ENCODE measurements at regions not wholly inside any gene's neighbourhood (a gene's known extent, or its start where the extent isn't known, plus 50 kb on each side); places are given as distances from the start of the nearest gene placed in this dataset.

GRCh38 chr5:133817456-133817855, 151.0 kb downstream of the C5orf15 start:
- intact Hi-C loops (cut with DNase I), result no loop called here
- ATAC-seq (no peak), DNase-seq (no peak)
- peaks cover 12% of the 10 kb centered on the region for H3K27me3 ChIP-seq
- no peaks in the 10 kb centered on the region for H3K9me3 ChIP-seq
- no peaks in the 10 kb centered on the region for H3K36me3 ChIP-seq
- no peak overlapping the region for H3K4me3 ChIP-seq
- TF ChIP-seq, protein P1, sequence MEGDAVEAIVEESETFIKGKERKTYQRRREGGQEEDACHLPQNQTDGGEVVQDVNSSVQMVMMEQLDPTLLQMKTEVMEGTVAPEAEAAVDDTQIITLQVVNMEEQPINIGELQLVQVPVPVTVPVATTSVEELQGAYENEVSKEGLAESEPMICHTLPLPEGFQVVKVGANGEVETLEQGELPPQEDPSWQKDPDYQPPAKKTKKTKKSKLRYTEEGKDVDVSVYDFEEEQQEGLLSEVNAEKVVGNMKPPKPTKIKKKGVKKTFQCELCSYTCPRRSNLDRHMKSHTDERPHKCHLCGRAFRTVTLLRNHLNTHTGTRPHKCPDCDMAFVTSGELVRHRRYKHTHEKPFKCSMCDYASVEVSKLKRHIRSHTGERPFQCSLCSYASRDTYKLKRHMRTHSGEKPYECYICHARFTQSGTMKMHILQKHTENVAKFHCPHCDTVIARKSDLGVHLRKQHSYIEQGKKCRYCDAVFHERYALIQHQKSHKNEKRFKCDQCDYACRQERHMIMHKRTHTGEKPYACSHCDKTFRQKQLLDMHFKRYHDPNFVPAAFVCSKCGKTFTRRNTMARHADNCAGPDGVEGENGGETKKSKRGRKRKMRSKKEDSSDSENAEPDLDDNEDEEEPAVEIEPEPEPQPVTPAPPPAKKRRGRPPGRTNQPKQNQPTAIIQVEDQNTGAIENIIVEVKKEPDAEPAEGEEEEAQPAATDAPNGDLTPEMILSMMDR (IDR thresholded peaks at IDR 0.05), result no peak
- no peak overlapping the region for H3K27ac ChIP-seq
- peaks cover 20% of the 10 kb centered on the region for H3K4me1 ChIP-seq

DNA sequence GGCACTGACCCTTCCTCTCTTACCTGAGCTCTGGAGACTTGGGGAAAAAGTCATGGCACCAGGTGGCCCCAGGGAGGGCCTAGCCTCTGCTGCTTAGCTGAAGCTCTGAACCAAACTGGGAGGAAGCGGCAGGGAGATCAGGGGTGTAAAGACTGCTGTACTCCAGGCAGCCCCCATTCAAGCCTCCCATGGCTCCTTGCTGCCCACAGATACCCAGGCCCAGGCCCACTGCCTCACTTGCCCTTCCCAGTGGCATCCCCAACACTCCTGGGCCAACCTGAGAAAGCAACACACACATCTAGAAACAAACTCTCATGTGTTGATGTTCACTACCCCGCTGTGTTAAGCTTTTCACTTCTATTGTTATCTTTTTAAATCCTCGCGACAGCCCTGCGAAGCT, 151.6 kb downstream of the C5orf15 start:
- Histone ChIP-seq H3K27me3 (peaks cover 12% of the 10 kb centered on the region), H3K4me3 (no peak overlapping the region), H3K4me1 (peaks cover 20% of the 10 kb centered on the region), H3K36me3 (no peaks in the 10 kb centered on the region), H3K9me3 (no peaks in the 10 kb centered on the region), H3K27ac (no peak overlapping the region)
- TF ChIP-seq, protein P1 (IDR thresholded peaks at IDR 0.05), result no peak
- no peak for ATAC-seq
- intact Hi-C loops (cut with DNase I), result no loop called here
- DNase-seq, result no peak

DNA sequence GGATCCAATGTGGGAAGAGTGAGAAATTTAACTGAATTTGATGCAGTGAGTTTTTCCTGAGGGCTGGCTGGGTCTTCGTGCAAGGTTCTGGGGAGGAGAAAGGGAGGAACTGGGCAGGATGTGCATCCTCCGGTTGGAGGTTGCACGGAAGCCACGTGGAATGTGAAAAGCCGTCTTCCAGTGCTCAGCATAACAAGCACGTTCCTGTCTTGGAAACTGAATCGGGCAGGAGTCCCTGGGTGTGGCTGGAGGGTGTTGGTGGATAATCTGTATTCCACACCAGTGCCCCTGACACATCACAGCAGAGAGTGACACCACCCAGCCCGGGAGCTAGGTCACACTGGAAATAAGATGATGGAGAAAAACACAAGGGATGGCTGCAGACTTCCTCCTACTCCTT, 154.3 kb downstream of the C5orf15 start:
- Histone ChIP-seq H3K9me3 (no peaks in the 10 kb centered on the region), H3K36me3 (no peaks in the 10 kb centered on the region), H3K4me1 (no peaks in the 10 kb centered on the region), H3K27me3 (peaks cover 12% of the 10 kb centered on the region), H3K27ac (no peak overlapping the region), H3K4me3 (no peak overlapping the region)
- TF ChIP-seq, protein P1 (IDR thresholded peaks at IDR 0.05), result no peak
- intact Hi-C loops (cut with DNase I), result no loop called here
- ATAC-seq (no peak), DNase-seq (no peak)

DNA sequence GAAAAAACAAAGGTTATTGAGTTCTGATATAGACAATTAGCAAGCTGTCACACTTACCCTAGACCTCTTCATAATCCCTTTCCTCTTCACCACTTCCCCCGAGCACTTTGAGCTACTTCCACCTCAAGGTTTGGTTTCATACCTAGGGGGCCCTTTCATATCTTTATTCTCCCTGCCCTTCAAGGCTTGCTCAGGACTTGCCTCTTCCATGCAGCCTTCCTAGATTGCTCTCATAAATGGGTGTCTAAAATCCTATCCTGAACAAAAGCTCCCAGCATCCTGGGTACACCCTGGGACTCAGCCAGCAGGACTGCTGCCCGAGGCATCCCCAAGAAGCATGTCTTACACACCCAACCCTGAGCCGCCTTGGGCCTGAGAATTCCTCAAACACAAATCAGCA, 157.3 kb downstream of the C5orf15 start:
- intact Hi-C loops (cut with DNase I), result no loop called here
- Histone ChIP-seq H3K4me1 (no peaks in the 10 kb centered on the region), H3K27me3 (peaks cover 12% of the 10 kb centered on the region), H3K36me3 (no peaks in the 10 kb centered on the region), H3K9me3 (no peaks in the 10 kb centered on the region), H3K4me3 (no peak overlapping the region), H3K27ac (no peak overlapping the region)
- TF ChIP-seq, protein P1 (IDR thresholded peaks at IDR 0.05), result no peak
- ATAC-seq (no peak), DNase-seq (no peak)

- Histone ChIP-seq H3K4me1 (no peaks in the 10 kb centered on the region), H3K27ac (no peak overlapping the region), H3K27me3 (peaks cover 12% of the 10 kb centered on the region), H3K9me3 (no peaks in the 10 kb centered on the region), H3K36me3 (no peaks in the 10 kb centered on the region), H3K4me3 (no peak overlapping the region)
- TF ChIP-seq, protein P1 (IDR thresholded peaks at IDR 0.05), result no peak
- DNase-seq, result no peak
- ATAC-seq, result no peak
- intact Hi-C loops (cut with DNase I), result no loop called here
Measured at GRCh38 chr5:133809801-133810200, 158.6 kb downstream of the C5orf15 start.

DNA sequence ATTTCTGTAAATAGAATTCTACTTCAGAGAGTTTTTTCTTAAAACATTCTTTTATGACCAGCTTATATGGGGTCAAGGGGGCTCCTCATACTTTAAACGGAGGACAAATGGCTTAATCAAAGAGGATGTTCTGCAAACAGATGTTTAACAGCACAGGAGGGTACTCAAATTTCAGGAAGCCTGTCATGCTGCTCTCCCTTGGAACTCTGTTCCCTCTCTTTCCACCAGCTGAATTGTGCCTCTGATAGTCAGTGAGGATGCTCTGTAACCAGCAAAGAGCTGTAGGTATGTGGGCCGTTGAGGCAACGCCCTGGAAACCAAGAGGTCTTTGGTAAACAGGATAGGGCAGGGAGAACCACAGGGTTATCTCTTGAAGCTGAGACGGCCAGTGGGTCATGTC, 161.1 kb downstream of the C5orf15 start:
- H3K9me3 ChIP-seq, result no peaks in the 10 kb centered on the region
- H3K36me3 ChIP-seq, result no peaks in the 10 kb centered on the region
- no peaks in the 10 kb centered on the region for H3K4me1 ChIP-seq
- H3K27me3 ChIP-seq, result no peaks in the 10 kb centered on the region
- DNase-seq (no peak), ATAC-seq (no peak)
- TF ChIP-seq, protein P1 (IDR thresholded peaks at IDR 0.05), result no peak
- intact Hi-C loops (cut with DNase I), result no loop called here
- no peak overlapping the region for H3K27ac ChIP-seq
- H3K4me3 ChIP-seq, result no peak overlapping the region

Measured in upper lobe of right lung (tissue), 1 donor.